LoVo (cell line): ENCODE measurements at regions not wholly inside any gene's neighbourhood (a gene's known extent, or its start where the extent isn't known, plus 50 kb on each side); places are given as distances from the start of the nearest gene placed in this dataset.

Experiments used
- DNase-seq: peaks from one replicate; pipeline ENCODE4 v3.0.0-alpha.2; 2016; ENCODE audit warnings: low spot score

DNA sequence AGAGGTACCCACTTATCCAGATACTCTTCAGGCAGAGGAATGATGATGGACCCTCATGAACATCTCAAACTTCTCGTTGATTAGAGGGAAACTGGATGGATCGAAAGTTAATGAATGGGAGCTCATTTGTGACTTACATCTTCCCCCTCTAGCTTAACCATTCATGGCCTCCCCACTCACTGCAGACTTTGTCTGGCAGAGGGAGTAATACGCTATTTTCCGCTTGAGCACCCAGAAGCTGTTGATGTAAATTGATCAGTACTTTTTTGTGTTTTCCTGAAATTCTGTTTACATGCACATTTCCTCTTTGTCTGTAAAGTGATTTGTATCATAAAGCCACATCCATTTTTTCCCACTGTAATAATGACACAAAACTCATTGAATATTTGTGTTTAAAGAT, 239.1 kb upstream of the RBFOX1 start:
- no peak for DNase-seq

- DNase-seq: no peak
These were observed 242.0 kb upstream of the RBFOX1 start for GRCh38 chr16:7090628-7091115.

GRCh38 chr16:7089751-7090150, 242.9 kb upstream of the RBFOX1 start:
- DNase-seq: no peak

DNA sequence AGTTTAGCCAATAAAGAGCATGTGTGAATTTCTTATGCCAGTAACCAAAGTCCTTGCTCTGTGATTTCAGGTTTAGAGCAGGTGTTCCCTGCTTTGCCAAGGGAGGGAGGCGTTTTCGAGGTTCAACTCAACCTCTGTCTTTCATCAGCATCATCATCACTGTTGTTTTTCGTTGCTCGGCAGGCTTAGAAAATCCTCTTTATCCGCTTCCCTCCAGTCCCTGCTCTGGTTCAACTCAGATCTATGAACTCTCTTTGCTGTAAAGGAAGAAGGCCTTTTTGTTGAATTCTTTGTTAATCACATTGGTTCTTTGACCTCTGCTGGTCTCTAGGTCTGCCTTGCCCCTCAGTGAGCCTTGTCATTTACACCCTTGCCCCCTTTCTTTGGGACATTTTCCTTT, 243.9 kb upstream of the RBFOX1 start:
- no peak for DNase-seq

GRCh38 chr16:7086822-7087616, 245.6 kb upstream of the RBFOX1 start:
- no peak for DNase-seq

DNA sequence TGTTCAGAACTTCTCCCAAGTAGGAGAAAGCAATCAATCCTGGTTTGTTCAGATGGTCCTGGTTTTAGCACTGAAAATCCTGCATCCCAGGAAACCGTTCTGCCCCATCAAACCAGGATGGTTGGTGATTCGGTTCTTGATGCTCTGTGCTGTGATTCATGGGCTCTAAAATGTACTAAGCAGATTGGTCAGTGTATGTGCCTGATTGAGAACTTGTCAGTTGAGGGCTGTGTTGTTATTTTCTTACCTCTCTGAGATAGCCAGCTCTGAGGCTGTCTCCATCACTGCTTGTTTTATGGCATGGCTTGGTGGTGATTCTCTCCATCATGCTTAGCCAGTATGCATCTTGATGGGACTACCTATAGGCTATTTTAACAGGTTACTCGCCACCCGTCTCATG, 246.9 kb upstream of the RBFOX1 start:
- no peak for DNase-seq

- no peak for DNase-seq
These were observed 249.5 kb upstream of the RBFOX1 start for GRCh38 chr16:7083096-7083495.

DNA sequence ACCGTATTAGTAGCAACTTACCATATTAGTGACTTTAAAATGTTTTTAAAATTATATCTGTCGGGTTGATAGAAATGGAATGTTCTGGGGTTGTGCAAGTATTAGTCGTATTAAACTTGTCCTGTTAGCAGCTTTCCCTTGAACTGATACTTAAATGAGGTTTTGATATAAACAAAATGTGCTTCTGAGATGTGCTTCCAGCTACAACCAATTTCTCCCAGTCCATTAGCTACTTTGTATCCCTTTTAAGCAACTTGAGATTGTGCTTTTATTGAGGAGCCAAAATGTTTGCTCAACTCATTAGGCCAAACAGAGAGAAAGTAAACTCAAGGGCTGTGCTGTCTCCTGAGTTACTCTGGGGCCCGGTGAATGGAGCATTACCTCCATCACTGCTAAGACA, 255.0 kb upstream of the RBFOX1 start:
- DNase-seq: no peak

DNA sequence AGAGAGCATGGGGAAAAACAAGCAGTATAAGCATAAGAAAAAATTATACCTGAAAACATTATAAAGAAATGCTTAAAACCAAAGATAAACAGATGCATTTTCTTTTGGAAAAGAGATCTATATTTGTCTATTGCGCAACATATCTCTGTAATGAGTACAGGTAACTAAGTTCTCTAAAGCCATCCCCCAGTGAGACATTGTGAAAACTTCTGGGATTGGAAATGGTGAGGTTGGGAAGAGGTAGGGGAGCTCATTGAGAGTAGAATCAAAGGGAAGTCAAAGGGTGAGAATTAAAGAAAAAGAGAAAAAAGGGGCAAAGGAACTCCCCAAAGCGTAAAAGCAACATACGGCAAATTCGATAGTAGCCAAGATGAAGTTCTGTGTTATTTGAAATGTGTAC, 257.9 kb upstream of the RBFOX1 start:
- no peak for DNase-seq

GRCh38 chr16:7057458-7057857, 275.2 kb upstream of the RBFOX1 start:
- DNase-seq: no peak

- no peak for DNase-seq
These were observed 277.2 kb upstream of the RBFOX1 start for GRCh38 chr16:7055443-7055842.

DNA sequence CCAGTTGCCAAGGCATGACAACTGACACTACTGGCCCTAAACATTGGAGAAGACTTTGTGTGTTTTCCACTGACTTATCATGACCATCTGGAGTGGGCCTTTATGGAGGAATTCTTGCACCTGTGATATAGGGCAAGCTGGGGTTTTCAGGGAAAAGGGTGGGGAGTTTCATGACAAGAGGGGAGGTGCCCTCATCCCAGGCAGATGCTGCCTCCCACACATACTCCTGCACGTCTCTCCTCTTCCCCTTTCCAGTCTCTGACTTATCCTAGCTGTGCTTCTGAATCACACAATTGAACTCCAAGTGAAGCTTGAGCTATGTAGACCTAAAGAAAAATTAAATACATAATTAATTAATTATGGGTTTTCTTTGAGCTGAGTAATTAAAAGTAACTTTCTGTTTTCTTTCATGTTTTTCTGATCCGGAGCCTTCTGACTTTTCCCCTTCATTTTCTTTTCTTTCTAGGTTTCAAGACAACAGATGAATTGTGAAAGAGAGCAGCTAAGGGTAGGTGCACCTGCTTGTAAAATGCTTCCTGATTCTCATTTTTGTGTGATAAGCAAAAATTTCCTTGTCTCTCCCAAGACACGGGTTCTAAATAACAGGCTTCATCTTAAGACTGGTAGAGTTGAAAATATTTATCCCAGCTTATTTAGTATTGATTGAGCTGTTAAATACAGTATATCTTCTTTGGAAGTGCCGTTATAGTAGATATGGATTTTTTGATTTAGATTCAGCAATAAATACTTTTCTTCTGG, 280.9 kb upstream of the RBFOX1 start:
- DNase-seq: no peak

DNA sequence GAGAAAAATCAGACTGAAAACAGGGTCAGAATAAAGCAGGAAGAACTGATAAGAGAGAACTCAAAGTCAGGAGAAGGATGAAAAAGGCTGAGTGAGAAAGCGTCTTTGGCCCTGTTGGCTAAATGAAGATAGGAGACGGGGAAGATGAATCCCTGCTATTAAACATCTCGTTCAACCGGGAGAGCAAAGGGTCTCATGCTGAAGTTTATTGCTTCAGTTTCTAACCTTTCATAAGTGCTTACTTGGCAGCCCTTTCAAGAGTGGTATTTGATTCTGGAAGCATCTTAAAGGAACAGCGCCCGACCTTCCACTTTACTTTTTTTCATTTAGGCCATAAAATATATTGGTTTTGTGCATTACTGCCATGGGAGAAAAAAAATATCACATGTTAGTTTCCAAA, 288.3 kb upstream of the RBFOX1 start:
- no peak for DNase-seq

- DNase-seq: no peak
These were observed 294.2 kb upstream of the RBFOX1 start for GRCh38 chr16:7038475-7038874.

GRCh38 chr16:7037495-7037894, 295.1 kb upstream of the RBFOX1 start:
- DNase-seq: no peak

- no peak for DNase-seq
These were observed 301.6 kb upstream of the RBFOX1 start for GRCh38 chr16:7031031-7031430.

DNA sequence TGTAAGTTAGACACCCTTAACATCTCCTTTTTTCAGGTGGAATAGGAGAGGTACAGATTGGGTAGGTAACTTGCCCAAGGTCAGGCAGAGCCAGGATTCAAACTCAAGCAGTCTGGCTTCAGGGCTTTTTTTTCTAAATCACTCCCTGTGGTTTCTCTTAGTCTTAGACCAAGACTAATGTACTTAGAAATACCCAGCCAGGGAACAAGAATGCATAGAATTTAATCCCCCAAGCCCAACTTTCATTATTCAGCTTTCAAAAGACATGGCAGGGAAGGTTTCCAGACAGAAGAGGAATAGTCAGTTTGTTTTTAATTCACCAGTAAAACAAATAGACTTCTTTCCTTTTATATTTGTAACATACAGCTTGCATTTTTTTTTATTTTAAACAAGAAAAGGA, 305.2 kb upstream of the RBFOX1 start:
- DNase-seq: no peak

DNA sequence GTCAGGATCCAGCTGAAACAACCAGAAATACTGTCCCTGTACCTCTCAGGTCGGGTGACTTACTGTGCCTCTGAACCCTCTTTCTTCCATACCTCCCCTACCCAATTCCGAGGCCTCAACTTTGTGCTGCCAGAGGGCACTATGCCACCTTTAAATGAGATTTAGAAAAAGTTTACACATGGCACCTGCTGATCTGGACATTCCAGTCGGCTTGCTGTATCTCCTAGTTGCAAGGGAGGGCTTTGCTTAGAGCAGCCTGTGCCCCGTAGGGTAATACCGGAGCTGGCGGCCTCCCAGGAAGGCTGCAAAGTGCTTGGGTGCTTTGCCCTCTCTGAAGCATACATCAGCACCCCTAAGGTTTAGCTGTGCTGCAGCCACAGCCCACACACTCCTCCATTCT, 306.0 kb upstream of the RBFOX1 start:
- no peak for DNase-seq

GRCh38 chr16:7025616-7026190, 306.9 kb upstream of the RBFOX1 start:
- DNase-seq: peak; percentile 26

DNA sequence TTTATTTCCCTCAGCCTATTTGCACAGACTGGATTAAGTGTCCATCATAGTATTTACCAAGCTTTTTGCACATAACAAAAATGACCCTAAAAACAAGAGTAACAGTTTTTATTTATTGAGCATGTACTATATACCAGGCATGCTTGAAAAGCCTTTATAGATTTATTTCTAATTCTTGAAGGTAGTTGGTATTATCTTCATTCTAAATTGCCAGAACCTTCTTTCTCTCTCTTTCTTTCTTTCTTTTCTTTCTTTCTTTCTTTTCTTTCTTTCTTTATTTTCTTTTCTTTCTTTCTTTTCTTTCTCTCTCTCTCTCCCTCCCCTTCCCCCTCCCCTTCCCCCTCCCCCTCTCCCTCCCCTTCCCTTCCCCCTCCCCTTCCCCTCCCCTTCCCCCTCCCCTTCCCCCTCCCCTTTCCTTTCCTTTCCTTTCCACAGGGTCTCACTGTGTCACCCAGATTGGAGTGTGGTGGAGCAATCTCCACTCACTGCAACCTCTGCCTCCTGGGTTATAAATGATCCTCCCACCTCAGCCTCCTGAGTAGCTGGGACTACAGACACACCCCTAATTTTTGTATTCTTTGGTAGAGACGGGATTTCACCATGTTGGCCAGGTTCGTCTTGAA, 310.9 kb upstream of the RBFOX1 start:
- no peak for DNase-seq

DNA sequence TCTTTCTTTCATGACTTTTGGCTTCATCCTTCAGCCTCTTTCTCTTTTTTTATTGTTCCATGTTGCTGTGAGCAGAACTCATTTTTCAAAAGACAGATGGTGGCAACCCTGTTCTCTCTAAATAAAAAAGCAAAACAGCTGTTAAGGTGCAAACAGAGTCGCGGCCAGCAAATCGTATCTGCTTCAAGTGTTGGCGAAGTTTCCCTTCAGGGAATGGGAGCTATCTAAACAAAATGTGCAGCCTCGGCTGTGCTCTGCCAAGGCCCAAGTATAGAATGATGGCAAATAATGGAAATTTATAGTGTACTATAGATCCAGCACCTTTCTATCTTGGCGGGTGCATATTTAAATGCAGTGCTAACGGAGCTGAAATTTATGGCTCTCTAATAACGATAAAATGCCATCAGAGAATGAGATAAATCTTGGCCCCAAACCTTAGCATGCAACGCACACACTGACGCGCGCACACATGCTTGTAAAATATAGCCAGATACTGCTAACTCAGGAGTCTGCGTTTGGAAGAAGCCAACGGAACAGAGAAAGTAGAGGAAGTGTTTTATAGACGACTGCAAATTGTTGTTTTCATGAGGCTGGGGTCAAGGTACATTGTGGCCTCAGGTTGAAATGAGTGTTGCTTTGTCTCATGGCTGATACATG, 315.5 kb upstream of the RBFOX1 start:
- no peak for DNase-seq

GRCh38 chr16:7014756-7015155, 317.9 kb upstream of the RBFOX1 start:
- DNase-seq: no peak
